Cardiac fibroblast (primary cell): ENCODE measurements at regions not wholly inside any gene's neighbourhood (a gene's known extent, or its start where the extent isn't known, plus 50 kb on each side); places are given as distances from the start of the nearest gene placed in this dataset.
A peak's percentile ranks its signal among the peaks of the same experiment; 100 is the strongest.
"Not testable (repeated sequence)": the region's sequence is repeated elsewhere in the genome, so short reads cannot be mapped to it uniquely, and the experiment has no call there.

Experiments
- DNase-seq, 2 donors: peaks; one replicate each; pipeline versions ENCODE4 v3.0.0 to v3.0.0-alpha.2; 2010; ENCODE audit warnings: low read depth in 2 of 2
- H3K4me3 ChIP-seq, 2 donors: replicated peaks in 1 of 2; 1 replicate in 1 of 2; 2 replicates in 1 of 2; pipeline ENCODE4 v1.5.1; 2011; ENCODE audit warnings: low read depth in 2 of 2, low read length in 2 of 2, mild to moderate bottlenecking in 2 of 2, moderate library complexity in 1 of 2
- CTCF ChIP-seq: IDR thresholded peaks from one replicate; pipeline ENCODE4 v1.5.1; 2011; ENCODE audit warnings: low read depth, mild to moderate bottlenecking, low read length, inconsistent platforms

GRCh38 chr4:177989503-177990201 lies 547.4 kb upstream of the AGA start:
- DNase-seq = no peak
- TF ChIP-seq CTCF = no peak
- no peak overlapping the region for H3K4me3 ChIP-seq

- TF ChIP-seq CTCF = no peak
- DNase-seq = no peak
- H3K4me3 ChIP-seq = no peak overlapping the region
Observed at GRCh38 chr4:178003098-178003657, 560.9 kb upstream of the AGA start.

- TF ChIP-seq CTCF = no peak
- DNase-seq = no peak
- H3K4me3 ChIP-seq = no peak overlapping the region
Observed at GRCh38 chr4:178010596-178010995, 568.4 kb upstream of the AGA start.

- not testable (repeated sequence) for H3K4me3 ChIP-seq
Observed at GRCh38 chr4:178015046-178015445, 572.8 kb upstream of the AGA start.

GRCh38 chr4:178026999-178027398 lies 584.8 kb upstream of the AGA start:
- H3K4me3 ChIP-seq = no peak overlapping the region
- DNase-seq = peak in 1 of 2 donors; percentile 4
- no peak for TF ChIP-seq CTCF

More at GRCh38 chr4:178015046-178015445, 572.8 kb upstream of the AGA start:
- not testable (repeated sequence) for DNase-seq

- TF ChIP-seq CTCF = no peak
- DNase-seq = no peak
- H3K4me3 ChIP-seq = no peak overlapping the region
Observed at GRCh38 chr4:178027796-178028195, 585.6 kb upstream of the AGA start.

- no peak overlapping the region for H3K4me3 ChIP-seq
- no peak for TF ChIP-seq CTCF
- DNase-seq = no peak
Observed at GRCh38 chr4:178028481-178028880, 586.2 kb upstream of the AGA start.
